ENCODE measurements at regions not wholly inside any gene's neighbourhood (a gene's known extent, or its start where the extent isn't known, plus 50 kb on each side); places are given as distances from the start of the nearest gene placed in this dataset.

DNA sequence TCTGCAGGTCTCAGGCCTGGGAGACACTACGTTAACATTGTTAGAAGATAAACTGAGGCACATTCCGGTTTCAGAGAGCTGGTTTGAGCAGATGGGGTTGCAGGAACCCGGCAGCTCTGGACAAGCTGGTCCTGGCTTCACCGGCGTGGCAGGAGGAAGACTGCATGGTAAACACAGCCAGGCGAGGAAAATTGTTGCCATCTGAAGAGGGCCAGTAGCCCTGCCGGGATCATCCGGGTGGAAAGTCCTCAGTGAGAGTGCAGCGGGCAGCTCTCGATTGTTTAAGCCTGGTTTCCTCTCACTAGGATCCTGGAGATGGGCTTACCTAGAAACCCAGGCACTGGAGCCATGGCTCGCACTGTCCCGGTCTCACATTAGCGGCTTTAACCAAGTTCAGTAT lies 226.9 kb downstream of the IRX2 start:
- Histone ChIP-seq H3K9me3 (no peaks in the 10 kb centered on the region), H3K36me3 (no peaks in the 10 kb centered on the region), H3K27ac (no peak overlapping the region), H3K27me3 (replicated peaks; ENCODE audit: insufficient read depth) (no peaks in the 10 kb centered on the region), H3K4me1 (ENCODE audit: control insufficient read depth in 1 of 2, low read depth in 2 of 2) (no peaks in the 10 kb centered on the region), H3K4me3 (no peak overlapping the region)
- TF ChIP-seq, protein P1, sequence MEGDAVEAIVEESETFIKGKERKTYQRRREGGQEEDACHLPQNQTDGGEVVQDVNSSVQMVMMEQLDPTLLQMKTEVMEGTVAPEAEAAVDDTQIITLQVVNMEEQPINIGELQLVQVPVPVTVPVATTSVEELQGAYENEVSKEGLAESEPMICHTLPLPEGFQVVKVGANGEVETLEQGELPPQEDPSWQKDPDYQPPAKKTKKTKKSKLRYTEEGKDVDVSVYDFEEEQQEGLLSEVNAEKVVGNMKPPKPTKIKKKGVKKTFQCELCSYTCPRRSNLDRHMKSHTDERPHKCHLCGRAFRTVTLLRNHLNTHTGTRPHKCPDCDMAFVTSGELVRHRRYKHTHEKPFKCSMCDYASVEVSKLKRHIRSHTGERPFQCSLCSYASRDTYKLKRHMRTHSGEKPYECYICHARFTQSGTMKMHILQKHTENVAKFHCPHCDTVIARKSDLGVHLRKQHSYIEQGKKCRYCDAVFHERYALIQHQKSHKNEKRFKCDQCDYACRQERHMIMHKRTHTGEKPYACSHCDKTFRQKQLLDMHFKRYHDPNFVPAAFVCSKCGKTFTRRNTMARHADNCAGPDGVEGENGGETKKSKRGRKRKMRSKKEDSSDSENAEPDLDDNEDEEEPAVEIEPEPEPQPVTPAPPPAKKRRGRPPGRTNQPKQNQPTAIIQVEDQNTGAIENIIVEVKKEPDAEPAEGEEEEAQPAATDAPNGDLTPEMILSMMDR (IDR thresholded peaks at IDR 0.05): no peak
- no peak for ATAC-seq (ENCODE audit: insufficient number of reproducible peaks, low FRiP score, low read depth)
- DNase-seq (ENCODE audit: low spot score): no peak

DNA sequence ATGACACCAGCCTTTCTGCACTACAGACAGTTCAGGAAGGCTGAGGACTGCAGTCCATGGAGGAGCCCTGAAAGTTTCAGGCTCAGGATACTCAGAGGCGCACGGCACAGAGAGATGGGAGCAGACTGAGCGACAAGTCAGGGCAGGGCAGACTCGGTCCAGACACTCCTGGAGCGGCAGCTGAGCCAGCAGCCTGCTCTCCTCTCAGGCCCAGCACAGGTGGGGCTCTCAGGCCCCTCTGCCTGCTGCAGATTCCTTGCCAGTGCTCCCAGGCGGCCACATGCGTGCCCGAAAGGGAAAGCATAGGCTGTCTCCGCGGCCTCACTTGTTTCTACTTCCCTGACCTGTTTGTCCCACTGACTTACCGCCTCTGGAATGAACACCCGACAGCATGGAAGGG lies 228.3 kb downstream of the IRX2 start:
- Histone ChIP-seq H3K4me3 (no peak overlapping the region), H3K27ac (no peak overlapping the region), H3K4me1 (ENCODE audit: control insufficient read depth in 1 of 2, low read depth in 2 of 2) (no peaks in the 10 kb centered on the region), H3K27me3 (replicated peaks; ENCODE audit: insufficient read depth) (no peaks in the 10 kb centered on the region), H3K36me3 (no peaks in the 10 kb centered on the region), H3K9me3 (no peaks in the 10 kb centered on the region)
- ATAC-seq (ENCODE audit: insufficient number of reproducible peaks, low FRiP score, low read depth) (no peak), DNase-seq (ENCODE audit: low spot score) (no peak)
- TF ChIP-seq, protein P1 (IDR thresholded peaks at IDR 0.05): no peak

DNA sequence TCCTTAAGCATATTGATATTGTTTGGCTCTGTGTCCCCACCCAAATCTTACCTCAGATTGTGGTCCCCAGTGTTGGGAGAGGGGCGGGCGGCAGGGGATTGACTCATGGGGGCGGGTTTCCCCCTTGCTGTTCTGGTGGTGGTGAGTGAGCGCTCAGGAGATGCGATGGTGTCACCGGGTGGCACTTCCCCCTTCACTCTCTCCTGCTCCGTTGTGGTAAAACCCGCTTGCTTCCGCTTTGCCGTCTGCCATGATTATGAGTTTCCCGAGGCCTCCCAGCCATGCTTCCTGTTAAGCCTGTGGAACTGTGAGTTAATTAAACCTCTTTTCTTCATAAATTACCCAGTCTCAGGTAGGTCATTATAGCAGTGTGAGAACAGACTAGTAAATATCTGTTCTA lies 229.1 kb downstream of the IRX2 start:
- no peaks in the 10 kb centered on the region for H3K36me3 ChIP-seq
- TF ChIP-seq, protein P1 (IDR thresholded peaks at IDR 0.05): no peak
- H3K4me1 ChIP-seq (ENCODE audit: control insufficient read depth in 1 of 2, low read depth in 2 of 2): no peaks in the 10 kb centered on the region
- DNase-seq (ENCODE audit: low spot score): no peak
- no peaks in the 10 kb centered on the region for H3K9me3 ChIP-seq
- H3K27me3 ChIP-seq (replicated peaks; ENCODE audit: insufficient read depth): no peaks in the 10 kb centered on the region
- no peak overlapping the region for H3K27ac ChIP-seq
- H3K4me3 ChIP-seq: no peak overlapping the region
- ATAC-seq (ENCODE audit: insufficient number of reproducible peaks, low FRiP score, low read depth): no peak

DNA sequence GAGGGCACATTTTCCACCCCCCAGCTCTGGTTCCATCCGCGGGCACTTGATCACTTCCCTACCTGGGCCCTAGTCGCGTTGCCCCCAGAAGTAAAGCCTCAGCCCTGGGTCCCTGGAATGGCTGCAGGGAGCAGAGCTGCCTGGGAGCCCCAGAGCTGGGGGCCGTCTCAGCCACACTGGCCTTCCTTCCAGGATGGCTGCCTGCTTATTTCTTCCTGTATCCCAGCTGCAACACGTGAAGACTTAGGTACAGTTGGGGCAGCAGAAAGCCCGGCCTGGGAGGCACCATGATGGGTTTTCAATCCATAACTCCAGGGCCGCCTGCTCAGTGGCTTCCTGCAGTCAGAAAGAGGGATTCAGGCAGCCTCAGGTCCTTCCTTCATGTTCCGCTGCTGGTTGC lies 232.3 kb downstream of the IRX2 start:
- Histone ChIP-seq H3K27ac (no peak overlapping the region), H3K4me3 (no peak overlapping the region), H3K4me1 (ENCODE audit: control insufficient read depth in 1 of 2, low read depth in 2 of 2) (no peaks in the 10 kb centered on the region), H3K9me3 (no peaks in the 10 kb centered on the region), H3K36me3 (no peaks in the 10 kb centered on the region), H3K27me3 (replicated peaks; ENCODE audit: insufficient read depth) (no peaks in the 10 kb centered on the region)
- TF ChIP-seq, protein P1 (IDR thresholded peaks at IDR 0.05): no peak
- ATAC-seq (ENCODE audit: insufficient number of reproducible peaks, low FRiP score, low read depth) (no peak), DNase-seq (ENCODE audit: low spot score) (no peak)

DNA sequence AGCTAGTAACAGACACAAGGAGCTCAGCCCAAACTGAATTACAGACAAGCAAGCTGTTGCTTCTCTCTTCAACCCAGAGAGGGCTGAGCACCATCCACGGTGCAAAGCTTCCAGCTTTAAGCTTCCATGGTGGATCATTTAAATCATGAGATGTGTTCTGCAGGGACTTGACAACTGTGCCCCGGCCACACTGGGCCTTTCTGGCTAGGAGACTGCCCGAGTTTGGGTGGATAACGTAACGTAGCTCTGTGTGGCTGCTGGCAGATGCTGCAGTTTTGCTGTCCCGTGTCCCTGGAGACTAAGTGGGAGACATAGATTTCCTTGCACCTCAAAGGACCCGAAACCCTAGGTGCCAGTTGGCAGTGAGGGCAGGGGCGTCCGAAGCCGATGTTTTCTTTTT lies 234.0 kb downstream of the IRX2 start:
- H3K9me3 ChIP-seq: no peaks in the 10 kb centered on the region
- no peak overlapping the region for H3K27ac ChIP-seq
- ATAC-seq (ENCODE audit: insufficient number of reproducible peaks, low FRiP score, low read depth): no peak
- no peak overlapping the region for H3K4me3 ChIP-seq
- no peaks in the 10 kb centered on the region for H3K36me3 ChIP-seq
- DNase-seq (ENCODE audit: low spot score): no peak
- no peaks in the 10 kb centered on the region for H3K4me1 ChIP-seq (ENCODE audit: control insufficient read depth in 1 of 2, low read depth in 2 of 2)
- TF ChIP-seq, protein P1 (IDR thresholded peaks at IDR 0.05): no peak
- H3K27me3 ChIP-seq (replicated peaks; ENCODE audit: insufficient read depth): no peaks in the 10 kb centered on the region
